ENCODE measurements at regions not wholly inside any gene's neighbourhood (a gene's known extent, or its start where the extent isn't known, plus 50 kb on each side); places are given as distances from the start of the nearest gene placed in this dataset.

DNA sequence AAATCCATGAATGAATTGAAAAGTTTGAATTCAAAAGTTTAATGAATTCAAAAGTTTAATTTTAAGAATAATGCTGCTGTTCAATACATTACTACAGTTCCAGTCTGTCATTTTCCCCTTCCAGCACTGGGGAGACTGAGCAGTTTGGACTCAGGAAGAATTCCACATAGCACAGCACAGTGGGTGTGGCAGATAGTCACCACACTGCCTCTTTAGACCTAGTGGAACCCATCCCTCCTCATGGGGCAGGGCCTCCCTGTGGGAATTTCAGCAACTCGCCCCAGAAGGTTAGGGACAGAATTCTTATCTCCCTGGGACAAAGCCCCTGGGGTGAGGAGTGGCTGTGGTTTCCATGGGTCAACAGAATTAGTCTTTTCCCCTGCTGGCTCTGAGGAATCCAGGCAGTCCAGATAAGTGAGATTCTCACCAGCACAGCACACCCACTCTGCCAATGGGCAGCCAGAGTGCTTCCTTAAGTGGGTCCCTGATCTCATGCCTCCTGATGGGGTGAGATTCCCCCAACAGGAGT is 442.0 kb upstream of the SYT4 start:
- TF ChIP-seq, protein P1, sequence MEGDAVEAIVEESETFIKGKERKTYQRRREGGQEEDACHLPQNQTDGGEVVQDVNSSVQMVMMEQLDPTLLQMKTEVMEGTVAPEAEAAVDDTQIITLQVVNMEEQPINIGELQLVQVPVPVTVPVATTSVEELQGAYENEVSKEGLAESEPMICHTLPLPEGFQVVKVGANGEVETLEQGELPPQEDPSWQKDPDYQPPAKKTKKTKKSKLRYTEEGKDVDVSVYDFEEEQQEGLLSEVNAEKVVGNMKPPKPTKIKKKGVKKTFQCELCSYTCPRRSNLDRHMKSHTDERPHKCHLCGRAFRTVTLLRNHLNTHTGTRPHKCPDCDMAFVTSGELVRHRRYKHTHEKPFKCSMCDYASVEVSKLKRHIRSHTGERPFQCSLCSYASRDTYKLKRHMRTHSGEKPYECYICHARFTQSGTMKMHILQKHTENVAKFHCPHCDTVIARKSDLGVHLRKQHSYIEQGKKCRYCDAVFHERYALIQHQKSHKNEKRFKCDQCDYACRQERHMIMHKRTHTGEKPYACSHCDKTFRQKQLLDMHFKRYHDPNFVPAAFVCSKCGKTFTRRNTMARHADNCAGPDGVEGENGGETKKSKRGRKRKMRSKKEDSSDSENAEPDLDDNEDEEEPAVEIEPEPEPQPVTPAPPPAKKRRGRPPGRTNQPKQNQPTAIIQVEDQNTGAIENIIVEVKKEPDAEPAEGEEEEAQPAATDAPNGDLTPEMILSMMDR (IDR thresholded peaks at IDR 0.05): no peak
- TF ChIP-seq POLR2AphosphoS5 (IDR thresholded peaks at IDR 0.05): no peak
- no peak for TF ChIP-seq POLR2A (IDR thresholded peaks at IDR 0.05)

All from suprapubic skin (tissue), 4 donors.